GM23338 (cell line): ENCODE measurements at regions not wholly inside any gene's neighbourhood (a gene's known extent, or its start where the extent isn't known, plus 50 kb on each side); places are given as distances from the start of the nearest gene placed in this dataset.

ENCODE experiments used
- ATAC-seq: fragments of 200-7000 bp; cut with Tn5 transposase; 3 replicates; pipeline ENCODE4 v1.9.1; 2020
- DNase-seq: peaks from one replicate; pipeline ENCODE4 v3.0.0-alpha.2; 2015; ENCODE audit warnings: low spot score
- H2AFZ ChIP-seq: fragments of 200-600 bp; sonication (generic); 2 replicates; pipeline ENCODE4 v1.8.0; 2016; ENCODE audit warnings: antibody characterized with exemption, mild to moderate bottlenecking, moderate library complexity
- H3F3A ChIP-seq: fragments of 200-600 bp; sonication (generic); replicated peaks from 2 replicates; pipeline ENCODE4 v1.8.0; 2017; ENCODE audit warnings: antibody characterized with exemption, mixed run types, low read depth
- H3K27ac ChIP-seq: fragments of 200-600 bp; sonication (generic); 2 replicates; pipeline ENCODE4 v1.6.1; 2016; ENCODE audit warnings: low read depth
- H3K27me3 ChIP-seq: fragments of 200-600 bp; sonication (generic); 2 replicates; pipeline ENCODE4 v1.8.0; 2016; ENCODE audit warnings: mild to moderate bottlenecking, mixed run types, moderate library complexity; ENCODE audit not compliant: insufficient read depth
- H3K36me3 ChIP-seq: fragments of 200-600 bp; sonication (generic); 2 replicates; pipeline ENCODE4 v1.8.0; 2016; ENCODE audit warnings: mild to moderate bottlenecking; ENCODE audit not compliant: insufficient read depth
- H3K4me1 ChIP-seq: fragments of 200-600 bp; sonication (generic); 2 replicates; pipeline ENCODE4 v1.8.0; 2016; ENCODE audit warnings: mild to moderate bottlenecking, moderate library complexity; ENCODE audit not compliant: insufficient read depth
- H3K4me2 ChIP-seq: fragments of 200-600 bp; sonication (generic); 2 replicates; pipeline ENCODE4 v1.7.1; 2017; ENCODE audit warnings: mixed run types
- H3K4me3 ChIP-seq: fragments of 200-600 bp; sonication (generic); 2 replicates; pipeline ENCODE4 v1.6.1; 2016; ENCODE audit warnings: mixed run types
- H3K79me2 ChIP-seq: fragments of 200-600 bp; sonication (generic); replicated peaks from 2 replicates; pipeline ENCODE4 v1.8.0; 2017; ENCODE audit warnings: mild to moderate bottlenecking; ENCODE audit not compliant: insufficient read depth
- H3K9me2 ChIP-seq: fragments of 200-600 bp; sonication (generic); 2 replicates; pipeline ENCODE4 v1.8.0; 2017; ENCODE audit not compliant: insufficient read depth
- H4K20me1 ChIP-seq: fragments of 200-600 bp; sonication (generic); replicated peaks from 2 replicates; pipeline ENCODE4 v1.8.0; 2017; ENCODE audit warnings: mild to moderate bottlenecking; ENCODE audit not compliant: insufficient read depth
- H3K27ac Mint-ChIP-seq: 2 replicates; pipeline ENCODE4 v1.8.0; 2020; ENCODE audit warnings: inconsistent platforms, mild to moderate bottlenecking, moderate library complexity, mixed read lengths
- H3K27me3 Mint-ChIP-seq: 3 replicates; pipeline ENCODE4 v1.8.0; 2022; ENCODE audit warnings: low read depth, mild to moderate bottlenecking, moderate library complexity, mixed read lengths, inconsistent platforms; ENCODE audit not compliant: insufficient read depth, poor library complexity
- H3K36me3 Mint-ChIP-seq: 3 replicates; pipeline ENCODE4 v1.8.0; 2021; ENCODE audit warnings: low read depth, mild to moderate bottlenecking, inconsistent platforms, moderate library complexity, mixed read lengths
- H3K4me1 Mint-ChIP-seq: 3 replicates; pipeline ENCODE4 v1.8.0; 2020; ENCODE audit warnings: mild to moderate bottlenecking, inconsistent platforms, mixed read lengths
- H3K4me3 Mint-ChIP-seq: 3 replicates; pipeline ENCODE4 v1.8.0; 2021; ENCODE audit warnings: moderate library complexity, mild to moderate bottlenecking, inconsistent platforms, mixed read lengths
- H3K9me3 Mint-ChIP-seq: 3 replicates; pipeline ENCODE4 v1.8.0; 2020; ENCODE audit warnings: moderate library complexity, mild to moderate bottlenecking, inconsistent platforms, mixed read lengths
- CREB1 ChIP-seq: fragments of 250-450 bp; sonication (Bioruptor Pico); IDR thresholded peaks from 2 replicates; pipeline ENCODE4 v1.5.0; 2020; ENCODE audit warnings: low read depth, mild to moderate bottlenecking, moderate library complexity
- ETS1 ChIP-seq: IDR thresholded peaks from 2 replicates; pipeline ENCODE4 v1.6.1; 2016; ENCODE audit warnings: antibody characterized with exemption
- EZH2phosphoT487 ChIP-seq: fragments of 200-600 bp; sonication (generic); IDR thresholded peaks from one replicate; pipeline ENCODE4 v1.8.1; 2018; ENCODE audit warnings: antibody characterized with exemption; ENCODE audit not compliant: unreplicated experiment
- JUNB ChIP-seq: IDR thresholded peaks from one replicate; pipeline ENCODE4 v1.6.1; 2016; ENCODE audit warnings: antibody characterized with exemption; ENCODE audit not compliant: unreplicated experiment
- POLR2AphosphoS5 ChIP-seq: IDR thresholded peaks from 2 replicates; pipeline ENCODE4 v1.6.1; 2016; ENCODE audit warnings: antibody characterized with exemption, low read depth
- STAT1 ChIP-seq: IDR thresholded peaks from one replicate; pipeline ENCODE4 v1.6.1; 2016; ENCODE audit warnings: antibody characterized with exemption; ENCODE audit not compliant: unreplicated experiment
- ZNF462 ChIP-seq: fragments of 250-450 bp; sonication (Bioruptor Pico); IDR thresholded peaks from 2 replicates; pipeline ENCODE4 v1.5.0; 2020; ENCODE audit warnings: mild to moderate bottlenecking, moderate library complexity

- no peak for TF ChIP-seq ZNF462 (CRISPR knock-in tag)
- no peak for TF ChIP-seq STAT1
These were observed 509.2 kb upstream of the SOX11 start (continued) for GRCh38 chr2:5183031-5183430.

GRCh38 chr2:5187283-5187682 lies 504.9 kb upstream of the SOX11 start:
- Histone ChIP-seq H2AFZ (no peak overlapping the region), H3K79me2 (no peaks in the 10 kb centered on the region), H3K9me2 (no peaks in the 10 kb centered on the region), H4K20me1 (no peaks in the 10 kb centered on the region), H3K36me3 (no peaks in the 10 kb centered on the region), H3K4me3 (no peak overlapping the region), H3K27ac (no peak overlapping the region), H3F3A (no peaks in the 10 kb centered on the region), H3K4me1 (peaks cover 20% of the 10 kb centered on the region), H3K4me2 (no peak overlapping the region), H3K27me3 (no peaks in the 10 kb centered on the region)
- DNase-seq (no peak), ATAC-seq (no peak)
- Mint-ChIP-seq H3K4me1 (peaks cover 20% of the 10 kb centered on the region), H3K27ac (no peak overlapping the region), H3K36me3 (no peaks in the 10 kb centered on the region; the same call in 2 of the 3 replicates), H3K27me3 (no peaks in the 10 kb centered on the region), H3K4me3 (no peak overlapping the region), H3K9me3 (peaks cover 61% of the 10 kb centered on the region)
- TF ChIP-seq JUNB (no peak), POLR2AphosphoS5 (no peak), EZH2phosphoT487 (no peak), CREB1 (CRISPR knock-in tag) (no peak), STAT1 (no peak), ZNF462 (CRISPR knock-in tag) (no peak), ETS1 (no peak)
